Small intestine (tissue), 7 donors: ENCODE measurements at regions not wholly inside any gene's neighbourhood (a gene's known extent, or its start where the extent isn't known, plus 50 kb on each side); places are given as distances from the start of the nearest gene placed in this dataset.

Experiments used
- DNase-seq, 2 donors: peaks; one replicate each; pipeline versions ENCODE4 v3.0.0 to v3.0.0-alpha.2; 2013
- FAIRE-seq: peaks from 2 replicates; lab custom pipeline; 2012; peaks lifted over from hg19 to GRCh38; lab: Jason Lieb, UNC
- H3K27ac ChIP-seq, 3 donors: one replicate each; pipeline ENCODE4 v1.5.1; 2013; ENCODE audit warnings: low read length in 2 of 3, mild to moderate bottlenecking in 2 of 3, control low read depth in 1 of 3, inconsistent platforms in 1 of 3, low read depth in 1 of 3, moderate library complexity in 1 of 3
- H3K27me3 ChIP-seq, 3 donors: one replicate each; pipeline ENCODE4 v1.6.1; 2013; ENCODE audit warnings: low read length in 3 of 3, inconsistent platforms in 1 of 3; ENCODE audit not compliant: control insufficient read depth in 3 of 3, insufficient read depth in 3 of 3
- H3K36me3 ChIP-seq, 3 donors: one replicate each; pipeline ENCODE4 v1.6.1; 2013; ENCODE audit warnings: low read length in 3 of 3, inconsistent platforms in 1 of 3, low read depth in 1 of 3, mild to moderate bottlenecking in 1 of 3, moderate library complexity in 1 of 3; ENCODE audit not compliant: control insufficient read depth in 3 of 3, insufficient read depth in 2 of 3
- H3K4me1 ChIP-seq, 3 donors: one replicate each; pipeline ENCODE4 v1.6.1; 2013; ENCODE audit warnings: low read length in 2 of 3, inconsistent platforms in 1 of 3, low read depth in 1 of 3, mild to moderate bottlenecking in 1 of 3, moderate library complexity in 1 of 3; ENCODE audit not compliant: control insufficient read depth in 3 of 3, insufficient read depth in 2 of 3
- H3K4me3 ChIP-seq, 3 donors: one replicate each; pipeline ENCODE4 v1.5.1; 2013; ENCODE audit warnings: low read length in 3 of 3, control low read depth in 1 of 3, inconsistent platforms in 1 of 3, low read depth in 1 of 3, mild to moderate bottlenecking in 1 of 3, moderate library complexity in 1 of 3
- H3K9me3 ChIP-seq, 2 donors: one replicate each; pipeline ENCODE4 v1.6.1; 2013; ENCODE audit warnings: low read depth in 1 of 2, low read length in 1 of 2; ENCODE audit not compliant: control insufficient read depth in 2 of 2, insufficient read depth in 1 of 2
- WGBS, 3 donors: extraction: QIAGEN DNeasy Blood & Tissue Kit; methylation state at CpG; one replicate each; pipeline ENCODE4 v1.1.7; 2013; 5-methylcytosine and 5-hydroxymethylcytosine counted together
- donor health status: healthy with polysubstance abuse.
- donor health status: control.
- donor health status: control.
- donor health status: Bipolar disorder and iron deficiency.
- donor health status: healthy.

DNA sequence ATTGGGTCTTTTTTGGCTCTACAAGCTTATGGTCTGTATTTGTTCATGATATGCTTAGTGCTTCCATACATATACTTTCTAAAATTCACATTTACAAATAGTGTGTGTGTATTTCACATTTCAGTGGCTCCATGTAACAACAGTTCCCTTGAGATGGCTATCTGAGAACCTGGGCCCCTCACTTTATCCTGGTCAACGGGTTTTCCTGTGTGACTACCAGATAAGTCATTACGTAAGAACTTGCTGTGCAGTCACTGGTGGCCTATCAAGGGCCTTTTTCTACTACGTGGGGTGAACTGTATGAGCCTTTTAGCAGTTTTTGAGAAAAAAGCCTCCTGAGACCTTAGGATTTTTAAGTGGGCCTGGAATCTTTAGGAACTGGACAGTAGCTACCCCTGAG lies 454.1 kb downstream of the PCNX1 start:
- WGBS, 3 donors: 69 to 83% (median 74%) methylated on average over 3 of the region's 3 CpGs
- no peak for FAIRE-seq

DNA sequence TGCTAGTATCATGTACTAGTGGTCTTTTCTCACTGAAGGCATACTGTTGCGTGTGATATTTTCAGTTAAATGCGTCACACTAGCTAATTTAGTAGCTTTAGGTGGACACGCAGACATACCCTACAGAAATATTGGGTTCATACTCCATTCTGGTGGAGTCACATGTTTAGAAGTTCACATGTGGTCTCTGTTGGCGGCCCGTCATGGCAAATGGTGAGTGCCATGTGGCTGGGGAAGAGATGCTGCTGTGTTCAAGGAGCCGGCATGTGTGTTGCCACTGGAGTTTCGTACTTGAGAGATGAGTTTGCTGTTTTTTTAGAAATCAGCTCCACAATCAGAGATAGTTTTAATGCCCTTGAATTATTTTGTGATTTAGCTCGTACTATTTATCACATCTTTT lies 454.6 kb downstream of the PCNX1 start:
- DNase-seq: no peak
- Histone ChIP-seq H3K4me1 (peaks cover 0 to 2% (median 0%) of the 10 kb centered on the region in 3 donors), H3K27me3 (no peaks in the 10 kb centered on the region), H3K9me3 (no peaks in the 10 kb centered on the region), H3K36me3 (no peaks in the 10 kb centered on the region), H3K4me3 (no peak overlapping the region), H3K27ac (no peak overlapping the region)
- WGBS, 3 donors: 97 to 98% (median 98%) methylated on average over 8 of the region's 8 CpGs
- no peak for FAIRE-seq

More for the DNA sequence above, 454.1 kb downstream of the PCNX1 start:
- Histone ChIP-seq H3K4me1 (peaks cover 0 to 2% (median 0%) of the 10 kb centered on the region in 3 donors), H3K27ac (no peak overlapping the region), H3K27me3 (no peaks in the 10 kb centered on the region), H3K9me3 (no peaks in the 10 kb centered on the region), H3K4me3 (no peak overlapping the region), H3K36me3 (no peaks in the 10 kb centered on the region)
- DNase-seq: no peak

DNA sequence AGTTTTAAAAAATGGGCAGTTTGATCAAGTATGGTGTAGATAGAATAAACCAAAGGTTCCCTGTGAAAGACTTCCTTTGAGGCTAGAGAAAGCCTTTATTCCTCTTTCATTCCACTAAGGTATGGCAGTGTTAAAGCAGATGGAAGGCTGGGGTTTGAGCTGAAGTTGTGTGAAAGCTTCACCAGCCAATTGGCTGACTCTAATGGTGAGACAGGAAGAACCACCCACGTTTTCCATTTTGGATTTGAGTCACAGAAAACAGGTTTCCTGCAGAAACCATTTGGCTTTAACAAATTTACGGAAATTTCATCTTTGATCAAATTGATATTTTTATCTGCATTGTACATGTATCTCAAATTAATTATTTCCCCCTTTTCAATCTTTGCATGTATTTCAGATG lies 455.0 kb downstream of the PCNX1 start:
- no peaks in the 10 kb centered on the region for H3K27me3 ChIP-seq
- no peak overlapping the region for H3K27ac ChIP-seq
- DNase-seq (no peak), FAIRE-seq (no peak)
- no peaks in the 10 kb centered on the region for H3K36me3 ChIP-seq
- no peaks in the 10 kb centered on the region for H3K9me3 ChIP-seq
- H3K4me1 ChIP-seq: peaks cover 0 to 2% (median 0%) of the 10 kb centered on the region in 3 donors
- 64 to 75% (median 72%) methylated on average over 2 of the region's 2 CpGs for WGBS, 3 donors
- H3K4me3 ChIP-seq: no peak overlapping the region

DNA sequence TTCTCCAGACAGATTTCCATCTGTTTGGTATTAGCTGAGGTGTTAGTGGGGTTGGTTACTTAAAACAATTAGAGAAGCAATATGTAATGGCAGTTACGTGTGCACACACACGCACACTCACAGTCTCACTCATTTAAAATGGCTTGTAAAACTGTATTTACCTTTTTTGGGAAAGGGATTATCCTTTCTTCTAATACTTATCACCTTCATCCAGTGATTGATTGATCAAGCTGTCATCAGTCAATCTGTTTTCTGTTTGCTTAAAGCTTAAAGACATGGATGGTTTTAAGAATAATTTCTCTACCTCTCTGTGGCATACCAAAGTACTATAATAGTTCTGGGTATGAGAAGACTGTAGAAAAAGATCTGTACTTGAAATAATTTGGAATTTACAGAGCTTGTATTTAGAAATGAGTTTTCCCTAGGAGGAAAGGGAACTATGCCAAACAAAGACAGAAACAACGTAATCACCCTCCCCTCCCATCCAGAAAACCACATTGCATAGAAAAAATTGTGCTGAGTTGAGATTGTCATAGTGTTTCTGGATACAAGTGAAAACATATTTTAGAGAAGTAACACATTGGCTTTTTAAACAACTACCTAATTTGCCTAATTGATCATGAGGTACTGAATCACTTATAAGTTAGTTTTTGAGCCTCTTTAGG lies 455.8 kb downstream of the PCNX1 start:
- H3K9me3 ChIP-seq: no peaks in the 10 kb centered on the region
- WGBS, 3 donors: 67 to 73% (median 72%) methylated on average over 3 of the region's 3 CpGs
- no peaks in the 10 kb centered on the region for H3K36me3 ChIP-seq
- peaks cover 0 to 2% (median 0%) of the 10 kb centered on the region in 3 donors for H3K4me1 ChIP-seq
- no peak for DNase-seq
- H3K4me3 ChIP-seq: no peak overlapping the region
- H3K27ac ChIP-seq: peak overlapping the region in 1 of 3 donors; percentile 9
- no peaks in the 10 kb centered on the region for H3K27me3 ChIP-seq
- FAIRE-seq: no peak

DNA sequence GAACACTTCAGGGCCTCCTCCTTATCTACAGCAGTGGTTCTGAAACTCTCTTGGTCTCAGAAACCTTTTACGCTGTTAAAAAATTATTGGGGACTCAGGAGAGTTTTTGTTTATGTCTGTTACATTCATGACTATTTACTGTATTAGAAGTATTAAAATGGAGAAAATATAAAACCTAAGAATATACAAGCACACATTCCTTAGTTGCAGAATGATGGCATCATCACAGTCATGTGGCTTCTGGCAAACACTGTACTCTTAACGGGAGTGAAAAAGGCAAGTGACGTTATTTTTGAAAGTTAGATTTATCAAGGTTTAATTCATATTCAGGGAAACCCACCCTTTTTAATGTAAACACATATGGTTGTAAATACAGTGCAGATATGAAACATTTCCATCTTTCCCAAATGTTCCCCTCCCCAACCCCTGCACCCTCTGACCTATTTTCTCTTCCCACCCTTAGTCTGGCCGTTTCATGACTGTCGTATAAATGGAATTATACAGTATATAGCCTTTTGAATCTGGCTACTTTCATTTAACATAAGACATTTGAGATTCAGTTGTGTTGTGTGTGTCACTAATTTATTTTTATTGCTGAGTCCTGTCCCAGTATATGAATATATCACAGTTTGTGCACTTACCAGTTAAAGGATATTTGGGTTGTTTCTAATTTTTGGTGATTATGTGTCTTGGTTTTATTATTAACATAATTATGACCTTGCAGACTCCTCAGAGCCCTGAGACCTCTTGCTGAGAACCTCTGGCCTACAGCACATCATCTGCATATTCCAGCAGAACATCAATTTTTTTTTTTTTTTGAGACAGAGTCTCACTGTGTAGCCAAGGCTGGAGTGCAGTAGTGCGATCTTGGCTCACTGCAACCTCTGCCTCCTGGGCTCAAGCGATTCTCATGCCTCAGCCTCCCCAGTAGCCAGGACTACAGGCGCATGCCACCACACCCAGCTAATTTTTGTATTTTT lies 457.0 kb downstream of the PCNX1 start:
- WGBS, 3 donors: 79 to 85% (median 84%) methylated on average over 8 of the region's 8 CpGs
- no peak overlapping the region for H3K4me3 ChIP-seq
- no peak for DNase-seq

DNA sequence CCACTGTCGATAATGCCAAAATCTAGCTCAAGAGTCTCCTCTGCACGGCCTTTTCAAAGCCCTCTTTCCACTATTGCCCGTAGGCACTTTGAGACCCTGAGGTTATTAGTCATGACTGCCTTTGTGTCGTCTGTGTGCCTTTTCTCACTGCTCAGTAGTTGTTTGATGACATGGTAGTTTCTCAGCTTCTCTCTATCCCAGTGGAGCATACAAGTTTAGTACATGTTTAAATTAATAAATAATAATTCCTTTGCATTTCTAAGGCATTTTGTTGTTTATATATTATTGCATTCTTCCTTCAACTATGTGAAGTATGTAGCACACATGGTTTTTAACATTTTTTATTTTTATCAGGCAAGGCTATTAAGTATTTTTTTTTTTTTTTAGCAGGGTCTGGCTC lies 458.1 kb downstream of the PCNX1 start:
- DNase-seq: no peak
- Histone ChIP-seq H3K27ac (no peak overlapping the region), H3K4me3 (no peak overlapping the region), H3K4me1 (no peaks in the 10 kb centered on the region), H3K9me3 (no peaks in the 10 kb centered on the region), H3K27me3 (no peaks in the 10 kb centered on the region), H3K36me3 (no peaks in the 10 kb centered on the region)
- FAIRE-seq: no peak
- 88 to 93% (median 89%) methylated on average over 4 of the region's 4 CpGs for WGBS, 3 donors

More for the DNA sequence above, 457.0 kb downstream of the PCNX1 start:
- Histone ChIP-seq H3K27me3 (no peaks in the 10 kb centered on the region), H3K27ac (peak overlapping the region in 1 of 3 donors; percentile 54), H3K9me3 (no peaks in the 10 kb centered on the region), H3K36me3 (no peaks in the 10 kb centered on the region), H3K4me1 (peaks cover 0 to 2% (median 0%) of the 10 kb centered on the region in 3 donors)
- no peak for FAIRE-seq

DNA sequence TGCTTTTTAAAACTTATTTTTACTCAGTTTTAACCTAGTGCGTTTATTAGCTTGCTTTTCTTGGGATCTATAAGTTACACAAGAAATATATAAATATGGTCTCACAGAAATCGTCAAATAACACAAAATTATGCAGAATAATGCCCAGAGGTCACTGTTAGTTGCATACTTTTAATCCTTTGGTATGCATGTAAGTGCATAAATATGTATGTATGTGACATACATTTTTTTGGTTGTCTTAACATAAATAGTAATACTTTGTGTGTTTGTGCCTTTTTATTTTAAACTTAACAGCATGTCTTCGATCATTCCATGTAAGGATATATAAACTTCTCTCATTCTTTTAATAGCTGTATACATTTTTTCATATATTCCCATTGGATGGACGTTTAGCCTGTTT lies 459.6 kb downstream of the PCNX1 start:
- DNase-seq: no peak
- FAIRE-seq: no peak
- WGBS, 3 donors: 94 to 99% (median 98%) methylated on average over 4 of the region's 4 CpGs
- Histone ChIP-seq H3K4me3 (no peak overlapping the region), H3K27ac (no peak overlapping the region), H3K9me3 (no peaks in the 10 kb centered on the region), H3K27me3 (no peaks in the 10 kb centered on the region), H3K36me3 (no peaks in the 10 kb centered on the region), H3K4me1 (peaks cover 0 to 3% (median 0%) of the 10 kb centered on the region in 3 donors)

DNA sequence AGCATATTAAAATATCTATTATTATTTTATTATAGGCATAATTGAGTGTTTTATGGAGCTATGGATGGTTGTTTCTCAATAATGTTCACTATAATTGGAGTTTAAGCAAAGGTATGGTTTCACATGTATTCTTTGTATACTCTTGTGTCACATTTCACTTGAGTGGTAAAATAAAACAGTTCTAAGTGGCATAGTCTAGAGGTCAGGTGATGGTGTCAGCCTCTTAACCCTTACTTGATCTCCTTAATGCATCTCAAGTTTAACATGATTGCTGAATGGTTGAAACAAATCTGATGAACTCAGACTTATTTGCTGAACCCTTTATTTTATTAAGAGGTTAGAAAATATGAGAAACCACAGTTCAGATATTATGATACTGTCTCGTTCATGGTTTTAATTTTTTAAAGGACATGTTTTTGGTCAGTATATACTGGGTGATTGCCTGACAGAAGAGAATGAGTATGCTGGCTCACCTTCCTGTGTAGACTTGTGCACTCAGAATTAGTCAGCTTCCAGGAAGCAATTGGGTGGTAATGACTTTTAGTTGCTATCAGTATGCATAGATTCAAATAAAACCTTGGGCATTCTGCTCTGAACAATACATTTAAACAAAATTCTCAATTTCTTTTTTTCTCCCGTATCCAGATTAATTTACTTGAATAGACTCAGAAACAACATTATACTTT lies 464.6 kb downstream of the PCNX1 start:
- H3K27me3 ChIP-seq: no peaks in the 10 kb centered on the region
- H3K27ac ChIP-seq: peak overlapping the region in 1 of 3 donors; percentile 17
- no peak overlapping the region for H3K4me3 ChIP-seq
- no peak for FAIRE-seq
- WGBS, 3 donors: 56 to 63% (median 58%) methylated on average over 2 of the region's 2 CpGs
- H3K4me1 ChIP-seq: peaks cover 0 to 6% (median 0%) of the 10 kb centered on the region in 3 donors
- H3K9me3 ChIP-seq: peaks cover 0 to 4% of the 10 kb centered on the region in 2 donors
- no peaks in the 10 kb centered on the region for H3K36me3 ChIP-seq
- peak; percentile 26 to 43 for DNase-seq
